Stimulated activated naive CD8-positive, alpha-beta T cell treated with anti-CD3 and anti-CD28 coated beads, Interleukin-15, Interleukin-2, amounts not matched to agents 100 ng/mL and 50 ng/mL, for 24 hours (primary cell): ENCODE measurements at regions not wholly inside any gene's neighbourhood (a gene's known extent, or its start where the extent isn't known, plus 50 kb on each side); places are given as distances from the start of the nearest gene placed in this dataset.

Experiments used
- H3K27ac Mint-ChIP-seq: one replicate; pipeline ENCODE4 v1.8.0; 2021; ENCODE audit warnings: mild to moderate bottlenecking, mixed read lengths
- H3K27me3 Mint-ChIP-seq: one replicate; pipeline ENCODE4 v1.8.0; 2021; ENCODE audit warnings: mixed read lengths
- H3K36me3 Mint-ChIP-seq: one replicate; pipeline ENCODE4 v1.8.0; 2021; ENCODE audit warnings: low read depth, mixed read lengths
- H3K4me1 Mint-ChIP-seq: one replicate; pipeline ENCODE4 v1.8.0; 2021; ENCODE audit warnings: low read depth, mixed read lengths
- H3K4me3 Mint-ChIP-seq: one replicate; pipeline ENCODE4 v1.8.0; 2021; ENCODE audit warnings: mild to moderate bottlenecking, mixed read lengths
- H3K9me3 Mint-ChIP-seq: one replicate; pipeline ENCODE4 v1.8.0; 2021; ENCODE audit warnings: mixed read lengths

DNA sequence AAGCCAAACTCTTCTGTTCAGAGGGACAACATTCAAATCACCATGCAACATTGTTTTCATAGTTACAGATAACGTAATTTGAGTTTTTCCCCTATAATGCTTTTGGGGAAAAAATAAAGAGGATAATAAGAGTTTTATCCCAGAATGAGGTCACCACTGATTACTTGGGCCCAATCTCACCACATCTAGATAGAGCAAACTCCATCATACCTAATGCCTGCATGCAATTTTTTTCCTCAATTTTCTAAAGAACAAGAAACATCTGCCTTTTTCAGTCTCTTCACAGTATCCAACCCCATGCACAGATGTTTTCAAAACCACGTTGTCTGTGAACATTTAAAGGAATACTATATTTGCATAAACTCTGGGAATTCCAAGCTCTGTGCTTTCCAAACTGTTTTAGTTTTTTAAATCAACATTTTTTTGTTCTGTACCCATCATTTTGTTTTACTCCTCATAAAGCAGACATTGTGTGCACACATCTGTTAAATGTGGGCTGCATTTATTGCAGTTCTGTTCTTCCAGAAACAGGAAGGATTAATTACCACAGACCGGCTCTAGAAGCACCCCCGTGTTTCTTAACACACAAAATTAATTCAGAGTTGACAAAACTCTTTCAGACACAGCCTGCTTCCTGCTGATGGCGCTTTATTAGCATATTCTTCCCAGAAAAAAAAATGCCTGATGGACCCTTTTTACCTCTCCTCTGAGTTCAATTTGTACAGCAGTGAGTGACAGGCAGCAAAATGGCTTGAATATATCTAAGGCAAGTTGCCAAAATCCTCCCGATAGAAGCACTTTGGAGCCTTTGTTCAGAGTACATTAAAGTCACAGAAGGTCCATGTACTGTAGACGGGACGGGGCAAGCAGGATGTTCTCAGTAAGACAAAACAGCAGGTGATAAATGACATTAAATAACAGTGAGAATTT, 1171.9 kb downstream of the EFNB2 start:
- Mint-ChIP-seq H3K36me3 (no peaks in the 10 kb centered on the region), H3K27ac (no peak overlapping the region), H3K4me3 (no peak overlapping the region), H3K9me3 (no peaks in the 10 kb centered on the region), H3K4me1 (no peaks in the 10 kb centered on the region), H3K27me3 (no peaks in the 10 kb centered on the region)

DNA sequence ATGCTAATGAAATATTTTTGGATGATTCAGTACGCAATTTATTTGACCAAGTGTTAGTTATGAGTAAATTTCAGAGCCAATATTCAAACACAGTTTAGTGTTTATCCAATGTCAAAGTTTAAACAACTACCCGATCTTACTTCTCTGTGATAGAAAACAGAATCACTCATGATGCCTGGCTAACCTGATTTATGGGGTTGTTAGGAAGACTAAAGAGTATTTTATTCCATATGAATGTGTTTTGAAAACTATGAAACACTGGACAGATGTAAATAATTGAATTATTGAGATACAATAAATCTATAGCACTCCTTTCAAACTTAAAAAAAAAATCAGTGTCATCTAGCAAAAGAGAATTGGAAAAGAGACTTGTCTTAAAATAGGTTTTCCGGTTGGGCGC, 1181.8 kb downstream of the EFNB2 start:
- peaks cover 3% of the 10 kb centered on the region for H3K27me3 Mint-ChIP-seq
- no peaks in the 10 kb centered on the region for H3K36me3 Mint-ChIP-seq
- no peaks in the 10 kb centered on the region for H3K4me1 Mint-ChIP-seq
- no peak overlapping the region for H3K27ac Mint-ChIP-seq
- no peak overlapping the region for H3K4me3 Mint-ChIP-seq
- H3K9me3 Mint-ChIP-seq: peaks cover 9% of the 10 kb centered on the region

DNA sequence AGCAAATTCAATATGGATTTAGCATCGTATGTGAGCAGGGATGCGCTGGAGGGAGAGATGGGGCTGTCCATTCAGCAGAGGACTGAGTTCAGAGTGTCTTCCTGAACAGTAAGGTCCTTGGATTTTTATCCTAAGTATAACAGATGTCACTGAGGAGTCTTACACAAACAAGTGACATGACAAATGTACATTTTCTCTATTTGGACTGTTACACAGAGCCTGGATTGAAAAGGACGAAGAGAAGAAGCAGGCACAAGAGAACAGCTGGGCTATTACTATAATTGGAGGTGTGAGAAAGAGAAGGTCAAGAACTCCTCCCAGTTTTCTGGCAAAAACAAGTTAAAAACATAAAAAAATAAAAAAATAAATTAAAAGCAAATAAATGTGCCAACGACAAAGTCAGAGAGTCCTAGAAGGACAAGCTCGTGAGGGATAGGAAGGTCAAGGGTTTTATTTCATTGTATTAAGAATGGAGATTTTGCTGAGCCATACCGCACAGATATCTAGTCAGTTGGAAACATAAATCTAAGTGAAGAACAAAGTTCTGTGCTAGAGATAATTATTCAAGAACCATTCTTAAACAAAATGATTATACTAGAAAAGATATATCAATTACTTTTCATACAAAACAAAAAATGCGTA, 1186.3 kb downstream of the EFNB2 start:
- Mint-ChIP-seq H3K27ac (no peak overlapping the region), H3K27me3 (peaks cover 3% of the 10 kb centered on the region), H3K9me3 (peaks cover 3% of the 10 kb centered on the region), H3K36me3 (no peaks in the 10 kb centered on the region), H3K4me1 (no peaks in the 10 kb centered on the region), H3K4me3 (no peak overlapping the region)

DNA sequence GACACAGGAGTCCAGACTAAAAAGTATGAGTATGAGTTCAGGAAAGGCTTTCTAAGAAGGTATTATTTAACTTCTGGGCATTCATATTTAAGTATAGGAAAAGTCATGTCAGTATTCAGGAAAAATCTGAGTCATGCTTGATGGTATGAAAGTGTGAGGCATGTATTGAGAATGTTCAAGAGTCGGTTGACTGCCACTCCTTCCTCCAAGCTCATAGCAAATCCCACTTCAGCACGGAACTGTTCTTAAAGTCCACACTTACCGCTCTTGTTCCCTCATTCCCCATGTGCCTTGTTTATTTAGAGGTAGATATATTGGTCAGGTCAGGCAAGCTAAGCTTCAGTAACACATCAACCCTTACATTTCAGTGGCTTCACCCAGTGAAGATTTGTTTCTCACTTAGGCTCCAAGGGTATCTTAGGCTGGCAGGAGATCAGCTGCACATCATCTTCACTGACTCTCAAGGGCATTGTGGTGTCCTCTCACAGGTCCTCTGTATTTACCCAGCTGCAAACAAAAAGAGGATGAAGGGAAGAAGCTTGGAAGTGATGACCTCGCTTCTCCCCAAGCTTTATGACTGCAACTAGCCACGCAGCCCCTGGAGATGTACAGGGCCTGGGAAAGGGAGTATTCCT, 1189.2 kb downstream of the EFNB2 start:
- H3K4me1 Mint-ChIP-seq: no peaks in the 10 kb centered on the region
- H3K4me3 Mint-ChIP-seq: no peak overlapping the region
- no peaks in the 10 kb centered on the region for H3K27me3 Mint-ChIP-seq
- H3K27ac Mint-ChIP-seq: no peak overlapping the region
- H3K9me3 Mint-ChIP-seq: peaks cover 3% of the 10 kb centered on the region
- H3K36me3 Mint-ChIP-seq: no peaks in the 10 kb centered on the region

DNA sequence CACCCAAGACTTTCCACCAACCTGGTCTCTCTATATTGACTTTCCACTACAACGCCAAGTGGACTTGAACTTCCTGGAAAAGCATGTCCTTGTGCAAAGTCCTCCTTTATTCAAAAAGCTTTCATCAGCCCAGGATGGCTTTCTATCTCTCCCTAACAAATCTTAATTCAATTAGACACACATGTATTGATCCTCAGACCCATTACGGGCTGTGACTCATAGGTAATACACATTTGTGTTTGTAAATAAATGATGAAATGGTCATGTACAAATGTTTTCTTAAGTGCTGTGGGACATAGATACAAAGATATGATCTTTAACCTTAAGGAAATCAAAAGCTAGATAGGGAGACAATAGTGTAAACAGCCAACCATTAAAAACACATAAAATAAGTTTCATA, 1189.7 kb downstream of the EFNB2 start:
- no peak overlapping the region for H3K4me3 Mint-ChIP-seq
- no peaks in the 10 kb centered on the region for H3K4me1 Mint-ChIP-seq
- H3K9me3 Mint-ChIP-seq: peaks cover 3% of the 10 kb centered on the region
- H3K36me3 Mint-ChIP-seq: no peaks in the 10 kb centered on the region
- no peaks in the 10 kb centered on the region for H3K27me3 Mint-ChIP-seq
- H3K27ac Mint-ChIP-seq: no peak overlapping the region

DNA sequence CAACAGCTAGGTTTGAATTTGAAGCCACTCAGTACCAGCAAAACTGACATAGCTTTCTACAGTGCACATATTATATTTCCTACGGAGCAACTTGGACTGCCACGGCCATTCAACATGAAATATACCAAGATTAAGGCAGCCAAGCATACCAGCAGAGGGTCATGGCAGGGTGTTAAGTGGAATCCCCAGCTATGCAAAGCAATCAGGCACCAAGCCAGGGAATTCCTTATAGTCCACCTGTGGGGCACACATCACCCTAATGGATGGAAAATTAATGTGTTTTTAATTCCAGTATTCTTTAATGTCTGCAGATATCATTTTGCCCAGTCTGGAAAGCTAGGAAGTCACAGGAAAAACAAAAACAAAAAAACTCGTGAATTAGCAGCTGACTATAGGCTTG, 1190.3 kb downstream of the EFNB2 start:
- Mint-ChIP-seq H3K4me3 (no peak overlapping the region), H3K4me1 (no peaks in the 10 kb centered on the region), H3K9me3 (peaks cover 3% of the 10 kb centered on the region), H3K27ac (no peak overlapping the region), H3K36me3 (no peaks in the 10 kb centered on the region), H3K27me3 (no peaks in the 10 kb centered on the region)

DNA sequence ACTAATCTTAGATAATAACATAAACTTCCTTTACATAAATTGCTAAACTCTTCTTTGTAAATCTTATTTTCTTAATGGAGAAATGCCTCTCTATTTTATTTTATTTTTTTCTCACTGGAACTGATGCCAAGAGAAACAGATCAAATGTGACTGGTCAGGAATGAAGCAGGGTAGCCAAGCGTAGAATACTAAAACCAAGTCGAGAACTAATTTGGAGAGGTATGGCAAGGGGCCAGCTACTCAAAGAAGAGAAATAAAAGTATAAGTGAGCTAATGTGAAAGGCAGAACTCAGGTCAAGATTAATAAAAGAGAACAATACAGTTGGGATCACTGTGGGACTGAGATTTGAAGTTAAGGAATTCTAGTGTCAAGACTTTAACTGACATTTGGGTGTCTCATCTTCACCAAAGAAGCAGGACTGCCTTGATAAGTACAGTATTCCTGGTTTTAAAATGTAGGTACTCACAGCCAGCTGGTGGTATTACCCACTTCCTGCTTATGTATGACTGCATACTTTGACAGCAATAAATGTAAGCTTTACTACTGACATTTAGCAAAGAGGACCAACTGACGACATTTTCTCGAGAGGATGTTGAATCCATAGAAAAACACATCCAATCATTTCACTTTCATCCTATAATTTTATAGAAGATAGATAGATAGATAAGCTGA, 1192.2 kb downstream of the EFNB2 start:
- Mint-ChIP-seq H3K4me3 (no peak overlapping the region), H3K4me1 (peaks cover 8% of the 10 kb centered on the region), H3K27me3 (no peaks in the 10 kb centered on the region), H3K9me3 (peaks cover 3% of the 10 kb centered on the region), H3K36me3 (no peaks in the 10 kb centered on the region), H3K27ac (no peak overlapping the region)

DNA sequence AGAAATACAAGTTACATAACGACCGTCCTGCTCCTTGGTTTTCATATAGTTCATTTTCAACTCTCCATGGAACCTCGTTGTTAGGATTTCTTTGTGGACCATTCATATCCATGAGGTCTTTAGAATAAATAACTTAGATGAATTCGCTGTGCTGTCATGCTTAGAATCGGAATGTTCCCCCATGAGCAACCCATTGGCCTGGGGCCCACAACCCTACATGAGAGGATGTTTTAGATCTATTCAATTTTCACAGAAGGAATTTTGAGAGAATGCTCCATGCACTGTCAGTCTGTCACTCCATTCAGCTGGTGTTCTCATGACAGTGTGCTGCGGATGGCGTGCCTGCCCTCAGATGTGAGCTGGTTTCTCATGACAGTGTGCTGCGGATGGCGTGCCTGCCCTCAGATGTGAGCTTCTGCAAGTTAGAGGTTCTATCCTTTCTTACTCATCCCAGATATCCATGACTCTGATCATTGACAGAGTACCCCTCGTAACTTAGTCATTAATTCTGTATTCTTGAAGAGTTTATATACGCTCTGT, 1193.1 kb downstream of the EFNB2 start:
- peaks cover 3% of the 10 kb centered on the region for H3K9me3 Mint-ChIP-seq
- no peak overlapping the region for H3K27ac Mint-ChIP-seq
- peaks cover 9% of the 10 kb centered on the region for H3K4me1 Mint-ChIP-seq
- no peaks in the 10 kb centered on the region for H3K27me3 Mint-ChIP-seq
- H3K36me3 Mint-ChIP-seq: no peaks in the 10 kb centered on the region
- H3K4me3 Mint-ChIP-seq: no peak overlapping the region

DNA sequence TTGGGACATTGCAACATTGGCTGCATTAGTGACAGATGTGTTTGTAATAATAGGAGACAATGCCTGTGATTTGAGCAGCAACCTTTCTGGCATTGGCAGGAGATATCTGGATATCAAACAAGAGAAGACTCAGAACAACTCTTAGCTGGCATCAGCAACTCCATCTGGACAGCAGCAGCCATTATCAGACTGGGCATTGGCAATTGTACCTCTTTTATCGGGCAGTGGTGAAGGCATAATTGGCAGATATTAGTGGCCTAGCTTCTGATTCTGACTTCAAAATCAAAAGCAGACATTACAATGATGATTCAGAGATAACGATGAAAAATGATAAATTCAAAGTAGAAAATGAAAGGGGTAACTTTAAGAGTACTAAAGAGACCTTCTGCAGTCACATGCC, 1193.7 kb downstream of the EFNB2 start:
- H3K27me3 Mint-ChIP-seq: no peaks in the 10 kb centered on the region
- no peaks in the 10 kb centered on the region for H3K36me3 Mint-ChIP-seq
- H3K4me3 Mint-ChIP-seq: no peak overlapping the region
- no peak overlapping the region for H3K27ac Mint-ChIP-seq
- H3K9me3 Mint-ChIP-seq: peaks cover 3% of the 10 kb centered on the region
- H3K4me1 Mint-ChIP-seq: peaks cover 9% of the 10 kb centered on the region

DNA sequence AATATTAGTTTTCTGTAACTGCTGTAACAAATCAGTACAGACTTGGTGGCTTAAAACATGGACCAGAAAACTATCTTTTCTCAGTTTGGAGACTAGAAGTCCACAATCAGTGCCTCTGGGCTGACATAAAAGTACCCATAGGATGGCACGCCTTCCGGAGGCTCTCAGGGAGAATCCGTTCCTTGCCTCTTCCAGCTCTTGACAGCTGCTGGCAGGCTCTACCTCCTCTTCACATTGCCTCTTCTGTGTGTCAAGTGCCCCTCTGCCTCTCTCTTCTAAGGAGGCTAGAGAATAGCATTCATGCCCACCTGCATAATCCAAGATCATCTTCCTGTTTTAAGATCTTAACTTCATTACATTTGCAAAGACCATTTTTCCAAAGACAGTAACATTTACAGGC, 1194.2 kb downstream of the EFNB2 start:
- Mint-ChIP-seq H3K9me3 (peaks cover 3% of the 10 kb centered on the region), H3K27ac (no peak overlapping the region), H3K27me3 (no peaks in the 10 kb centered on the region), H3K36me3 (no peaks in the 10 kb centered on the region), H3K4me1 (peaks cover 9% of the 10 kb centered on the region), H3K4me3 (no peak overlapping the region)

DNA sequence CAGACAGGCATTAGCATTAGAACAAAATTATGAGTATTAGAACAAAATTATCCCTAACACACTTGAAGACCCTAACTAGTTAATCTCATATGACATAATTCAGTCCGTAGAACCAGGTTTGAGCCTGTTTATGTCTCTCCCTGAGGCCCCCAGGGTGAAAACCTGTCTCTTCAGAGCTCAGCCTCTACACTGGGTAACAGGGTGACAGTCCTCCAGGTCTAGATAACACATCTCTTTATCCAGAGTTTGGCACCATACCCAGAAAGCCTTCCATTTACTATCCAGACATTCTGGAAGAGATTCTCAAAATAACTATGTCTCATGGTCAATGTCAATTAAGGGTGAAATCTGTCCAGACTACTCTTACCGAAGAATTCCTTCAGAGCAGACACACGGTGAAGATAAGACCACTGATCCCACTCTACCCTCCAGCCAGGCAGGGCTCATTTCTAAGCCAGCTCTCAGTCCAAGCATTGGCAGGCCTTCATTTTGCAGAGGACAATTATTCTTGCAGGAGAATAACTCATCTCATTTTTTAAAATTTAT, 1195.3 kb downstream of the EFNB2 start:
- Mint-ChIP-seq H3K36me3 (no peaks in the 10 kb centered on the region), H3K27me3 (no peaks in the 10 kb centered on the region), H3K9me3 (no peaks in the 10 kb centered on the region), H3K4me1 (peaks cover 9% of the 10 kb centered on the region), H3K27ac (no peak overlapping the region), H3K4me3 (no peak overlapping the region)

DNA sequence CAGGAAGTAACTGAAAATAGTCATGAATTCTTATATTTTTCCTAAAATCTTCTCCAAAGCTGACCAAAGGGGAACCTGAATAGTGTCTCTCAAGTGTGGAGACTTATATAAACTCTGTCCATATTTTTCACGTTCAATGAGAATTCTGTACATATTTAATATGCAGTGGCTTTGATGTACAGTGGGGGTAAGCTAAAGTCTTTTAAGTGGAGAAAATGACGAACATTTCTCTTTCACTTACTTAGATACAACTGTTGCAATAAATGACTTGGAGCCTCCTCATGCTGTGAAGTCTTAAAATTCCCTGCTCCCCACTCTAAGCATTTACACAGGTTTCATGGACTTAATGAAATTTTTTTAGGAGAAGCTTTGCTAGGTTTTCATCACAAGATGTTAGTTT, 1196.7 kb downstream of the EFNB2 start:
- H3K9me3 Mint-ChIP-seq: no peaks in the 10 kb centered on the region
- no peak overlapping the region for H3K4me3 Mint-ChIP-seq
- H3K36me3 Mint-ChIP-seq: no peaks in the 10 kb centered on the region
- no peak overlapping the region for H3K27ac Mint-ChIP-seq
- no peaks in the 10 kb centered on the region for H3K27me3 Mint-ChIP-seq
- peaks cover 9% of the 10 kb centered on the region for H3K4me1 Mint-ChIP-seq

DNA sequence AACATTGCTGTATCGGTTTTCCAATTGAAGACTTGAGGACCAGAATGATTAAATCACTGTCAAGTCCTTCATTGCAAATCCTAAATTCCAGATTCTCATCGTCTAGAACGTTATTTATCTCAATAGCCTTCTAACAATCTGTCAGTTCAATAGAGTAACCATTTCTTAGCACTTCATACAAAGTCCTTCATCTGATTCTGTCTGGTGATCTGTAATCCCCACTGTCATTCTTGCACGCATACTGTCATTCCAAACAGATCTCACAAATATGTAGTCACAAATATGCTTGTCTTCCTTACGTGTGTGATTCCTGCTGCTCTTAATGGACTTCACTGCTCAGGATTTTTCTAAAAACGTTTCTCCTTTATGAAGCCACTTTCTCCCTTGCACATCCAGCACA, 1197.5 kb downstream of the EFNB2 start:
- Mint-ChIP-seq H3K4me1 (peaks cover 9% of the 10 kb centered on the region), H3K27ac (no peak overlapping the region), H3K4me3 (no peak overlapping the region), H3K36me3 (no peaks in the 10 kb centered on the region), H3K27me3 (no peaks in the 10 kb centered on the region), H3K9me3 (no peaks in the 10 kb centered on the region)

DNA sequence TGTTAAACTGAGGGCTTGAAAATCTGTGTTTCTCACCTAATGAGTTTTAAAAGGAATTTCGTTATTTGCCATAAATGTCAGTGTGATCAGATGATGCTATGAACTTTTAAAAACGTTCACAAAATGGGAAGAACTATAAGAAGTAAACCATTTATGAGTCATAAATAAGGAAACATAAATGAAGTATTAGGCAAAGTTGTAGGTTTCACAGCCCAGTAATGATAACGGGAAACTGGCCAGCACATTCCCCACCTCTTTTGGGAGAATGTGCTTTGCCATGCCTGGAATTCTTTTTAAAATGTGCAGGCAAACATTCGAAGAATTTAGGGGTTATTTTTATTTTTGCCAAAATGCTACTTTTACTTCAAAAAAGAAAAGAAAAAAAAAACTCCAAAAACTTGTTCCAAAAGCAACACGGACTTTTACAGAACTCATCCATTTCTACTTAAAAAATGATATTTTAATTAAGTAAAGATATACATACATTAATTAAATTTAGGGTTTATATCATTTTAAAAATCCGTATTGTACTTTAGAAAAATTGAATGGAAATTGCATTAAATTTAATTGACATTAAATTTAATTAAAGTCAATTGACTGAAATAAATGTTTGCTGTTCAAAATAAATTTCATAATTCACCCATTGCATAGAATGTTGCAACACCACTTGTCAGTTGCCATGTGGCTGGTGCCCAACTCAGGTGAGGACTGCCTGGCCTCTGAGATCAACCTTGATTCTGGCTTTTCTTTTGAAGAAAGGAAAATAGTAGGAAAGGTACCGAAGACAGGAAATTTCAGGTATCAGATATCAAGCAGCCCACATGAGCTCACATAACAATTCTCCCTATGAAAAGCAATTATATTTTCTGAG, 1198.5 kb downstream of the EFNB2 start:
- no peaks in the 10 kb centered on the region for H3K36me3 Mint-ChIP-seq
- no peaks in the 10 kb centered on the region for H3K9me3 Mint-ChIP-seq
- H3K4me1 Mint-ChIP-seq: peaks cover 9% of the 10 kb centered on the region
- no peaks in the 10 kb centered on the region for H3K27me3 Mint-ChIP-seq
- H3K27ac Mint-ChIP-seq: no peak overlapping the region
- no peak overlapping the region for H3K4me3 Mint-ChIP-seq
